ENCODE measurements at regions not wholly inside any gene's neighbourhood (a gene's known extent, or its start where the extent isn't known, plus 50 kb on each side); places are given as distances from the start of the nearest gene placed in this dataset.

DNA sequence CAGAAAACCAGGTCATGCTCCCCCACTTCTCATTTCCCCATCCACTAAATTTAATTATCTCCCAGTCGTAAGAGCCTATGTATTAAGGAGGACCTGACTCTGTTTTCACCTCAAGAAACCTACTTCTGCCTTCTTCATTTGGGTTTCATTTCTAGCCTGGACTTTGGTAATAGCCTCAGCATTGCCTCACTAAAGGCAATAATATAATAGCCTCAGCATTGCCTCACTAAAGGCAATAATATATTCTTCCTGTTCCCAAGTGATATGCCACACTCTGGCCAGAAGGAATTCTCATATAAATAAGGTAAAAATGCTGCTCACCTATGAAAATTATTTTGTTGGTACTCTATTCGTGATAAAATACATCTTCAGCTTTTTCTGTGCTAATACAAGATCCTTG lies 993.9 kb downstream of the EFNB2 start:
- no peak for DNase-seq (ENCODE audit: low read depth, low spot score)

DNA sequence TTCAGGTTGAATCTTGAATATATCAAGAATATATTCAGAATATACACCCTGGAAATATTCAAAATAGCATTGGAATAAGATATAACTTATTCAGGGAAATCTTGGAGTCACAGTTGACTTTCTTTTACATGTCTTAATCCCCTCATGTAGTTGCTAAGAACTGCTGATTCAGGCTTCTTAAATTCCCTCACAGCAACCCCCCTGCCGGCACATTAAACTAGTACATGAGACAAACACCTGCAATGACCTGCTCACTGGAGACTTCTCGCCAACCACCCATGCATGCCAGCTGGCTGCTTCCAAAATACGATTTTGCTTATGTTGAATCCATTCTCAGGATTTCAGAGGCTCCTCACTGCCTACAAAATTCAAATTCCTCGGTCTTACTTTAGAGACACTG lies 997.1 kb downstream of the EFNB2 start:
- no peak for DNase-seq (ENCODE audit: low read depth, low spot score)

DNA sequence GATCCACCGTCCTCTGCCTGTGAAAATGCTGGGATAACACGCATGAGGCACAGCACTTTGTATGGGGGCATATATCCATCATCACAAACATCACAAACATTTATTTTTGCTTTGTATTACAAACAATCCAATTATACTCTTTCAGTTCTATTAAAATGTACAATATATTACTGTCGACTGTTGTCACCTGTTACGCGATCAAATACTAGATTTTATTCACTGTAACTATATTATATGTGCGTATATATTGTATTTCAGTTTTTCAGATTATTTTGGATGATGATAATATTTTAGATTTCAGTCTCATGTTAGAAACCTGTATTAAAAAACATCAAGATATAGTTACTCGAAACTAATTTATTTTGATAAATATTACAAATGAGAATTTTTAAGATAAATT lies 998.3 kb downstream of the EFNB2 start:
- DNase-seq (ENCODE audit: low read depth, low spot score), result no peak

DNA sequence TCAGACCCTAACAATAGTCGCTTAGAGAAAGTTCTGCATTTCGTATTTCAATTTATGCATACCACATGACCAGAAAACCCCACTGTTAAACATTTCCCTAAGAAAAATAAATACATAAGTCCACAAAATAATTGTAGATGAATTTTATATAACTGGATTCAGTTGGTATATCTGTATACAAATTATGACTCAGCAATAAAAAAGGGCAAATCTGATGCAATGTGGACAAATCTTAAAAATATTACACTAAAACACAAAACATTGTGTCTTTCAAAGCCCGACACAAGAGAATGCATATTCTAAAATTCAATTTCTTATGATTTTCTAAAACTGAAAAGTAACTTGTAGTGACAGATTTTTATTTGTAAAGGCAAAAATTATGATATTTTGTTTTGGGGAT lies 1005.0 kb downstream of the EFNB2 start:
- no peak for DNase-seq (ENCODE audit: low read depth, low spot score)

DNA sequence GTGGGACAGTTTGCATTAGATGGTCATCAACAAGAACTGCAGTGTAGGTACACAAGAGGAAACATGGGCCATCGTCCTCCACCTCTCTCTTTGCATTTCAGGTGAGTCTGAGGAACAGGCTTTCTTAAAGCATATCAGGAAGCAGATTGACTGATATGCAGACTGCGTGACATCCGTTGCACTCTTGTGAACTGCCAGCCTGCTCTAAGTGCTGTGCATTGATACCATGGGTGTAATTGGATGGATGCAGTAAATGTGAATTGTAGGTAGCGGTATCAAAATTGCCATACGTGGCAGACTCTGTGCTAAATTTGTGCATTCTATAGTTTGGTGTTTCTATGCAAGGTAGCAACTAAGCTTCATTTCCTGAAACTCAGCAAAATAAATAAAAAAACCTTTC lies 1008.3 kb downstream of the EFNB2 start:
- DNase-seq (ENCODE audit: low read depth, low spot score), result no peak

DNA sequence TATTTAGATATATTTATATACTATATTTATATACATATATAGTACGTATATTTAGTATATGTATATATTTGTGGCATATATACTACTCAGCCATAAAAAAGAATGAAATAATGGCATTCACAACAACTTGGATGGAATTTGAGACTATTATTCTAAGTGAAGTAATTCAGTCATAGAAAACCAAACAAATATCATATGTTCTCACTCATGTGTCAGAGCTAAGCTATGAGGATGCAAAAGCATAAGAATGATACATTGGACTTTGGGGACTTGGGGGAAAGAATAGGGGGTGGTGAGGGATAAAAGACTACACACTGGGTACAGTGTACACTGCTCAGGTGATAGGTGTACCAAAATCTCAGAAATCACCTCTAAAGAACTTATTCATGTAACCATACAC lies 1015.7 kb downstream of the EFNB2 start:
- no peak for DNase-seq (ENCODE audit: low read depth, low spot score)

DNA sequence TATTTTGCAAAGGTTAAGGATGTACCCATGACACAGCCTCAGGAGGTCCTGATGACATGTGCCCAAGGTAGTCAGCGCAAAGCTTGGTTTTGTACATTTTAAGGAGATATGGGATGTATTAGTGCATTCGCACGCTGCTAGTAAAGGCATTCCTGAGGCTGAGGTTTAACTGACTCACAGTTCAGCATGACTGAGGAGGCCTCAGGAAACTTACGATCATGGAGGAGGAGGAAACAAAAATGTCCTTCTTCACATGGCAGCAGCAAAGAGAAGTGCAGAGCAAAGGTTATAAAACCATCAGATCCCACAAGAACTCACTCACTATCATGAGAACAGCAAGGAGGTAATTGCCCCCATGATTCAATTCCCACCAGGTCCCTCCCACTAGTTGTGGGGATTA lies 1017.4 kb downstream of the EFNB2 start:
- DNase-seq (ENCODE audit: low read depth, low spot score), result no peak

DNA sequence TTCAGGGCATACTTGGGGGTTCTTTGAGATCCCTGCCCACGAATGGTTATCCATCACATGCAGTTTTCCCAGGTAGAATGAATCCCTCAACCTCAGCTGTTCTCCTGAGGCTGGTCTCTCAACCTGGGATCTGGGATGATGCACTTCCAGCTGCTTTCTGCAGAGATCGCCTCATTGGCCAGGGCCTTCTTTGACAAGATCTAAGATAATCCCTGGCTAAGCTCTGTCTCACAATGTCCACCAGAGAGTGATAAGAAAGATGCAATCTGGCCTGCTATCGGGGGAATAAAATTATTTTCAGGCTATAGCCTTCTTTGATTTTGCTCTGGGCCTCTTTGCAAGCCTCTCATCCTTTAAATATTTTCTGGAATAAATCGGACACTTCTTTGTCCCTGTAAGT lies 1021.1 kb downstream of the EFNB2 start:
- DNase-seq (ENCODE audit: low read depth, low spot score), result no peak

DNA sequence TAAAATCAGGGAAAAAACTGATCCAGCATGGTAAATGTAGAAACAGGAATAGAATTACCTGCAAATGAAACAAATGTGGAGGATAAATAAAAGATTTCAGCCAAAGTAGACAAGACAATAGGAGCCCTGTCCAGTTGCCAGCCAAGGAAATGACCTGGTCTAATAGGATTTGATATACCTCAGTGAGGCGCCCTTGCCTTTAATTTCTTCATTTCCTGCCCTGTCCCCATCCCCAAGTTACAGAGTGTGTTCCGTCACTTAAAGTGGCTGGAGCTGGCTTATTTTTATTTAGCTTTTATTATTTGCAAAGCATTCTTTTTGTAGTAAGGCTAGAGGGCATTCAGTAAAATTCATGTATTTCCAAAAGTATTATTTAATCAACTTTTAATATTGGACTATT lies 1022.0 kb downstream of the EFNB2 start:
- no peak for DNase-seq (ENCODE audit: low read depth, low spot score)

DNA sequence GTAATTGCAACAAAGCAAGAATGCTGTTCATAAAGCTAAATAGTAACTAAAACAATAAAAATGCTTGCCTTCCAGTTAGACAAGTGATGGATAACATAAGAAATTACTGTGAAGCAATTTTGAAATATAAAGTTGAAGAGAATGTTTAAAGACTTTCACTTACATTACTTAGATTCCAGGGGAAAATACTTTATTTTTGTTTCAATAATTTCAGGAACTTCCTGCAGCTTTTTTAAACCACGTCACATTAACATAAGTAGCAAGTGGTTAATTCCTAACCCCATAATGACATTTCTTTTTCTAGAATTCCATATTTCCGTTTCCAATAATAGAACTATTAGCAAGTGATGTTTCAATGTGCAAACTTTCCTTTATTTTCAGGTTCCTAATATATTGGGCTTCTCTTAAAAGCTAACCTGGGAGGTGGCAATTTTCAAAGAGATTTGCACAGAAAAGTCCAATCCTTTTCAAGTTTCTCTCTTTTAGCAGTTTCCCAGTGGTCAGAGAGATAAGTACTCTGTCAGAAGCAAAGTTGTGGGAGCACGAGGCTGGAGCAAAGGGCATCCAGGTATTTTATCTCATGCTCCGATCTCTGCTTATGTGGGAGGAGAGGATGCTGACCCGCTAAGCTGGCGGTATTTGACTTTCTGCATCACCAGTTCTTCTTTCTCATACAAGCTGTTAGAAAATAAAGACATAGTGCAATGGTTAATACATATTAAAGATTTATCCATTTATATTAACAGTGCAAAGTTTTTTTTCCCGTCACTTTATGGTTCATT lies 1025.3 kb downstream of the EFNB2 start:
- DNase-seq (ENCODE audit: low read depth, low spot score), result peak; percentile 3

DNA sequence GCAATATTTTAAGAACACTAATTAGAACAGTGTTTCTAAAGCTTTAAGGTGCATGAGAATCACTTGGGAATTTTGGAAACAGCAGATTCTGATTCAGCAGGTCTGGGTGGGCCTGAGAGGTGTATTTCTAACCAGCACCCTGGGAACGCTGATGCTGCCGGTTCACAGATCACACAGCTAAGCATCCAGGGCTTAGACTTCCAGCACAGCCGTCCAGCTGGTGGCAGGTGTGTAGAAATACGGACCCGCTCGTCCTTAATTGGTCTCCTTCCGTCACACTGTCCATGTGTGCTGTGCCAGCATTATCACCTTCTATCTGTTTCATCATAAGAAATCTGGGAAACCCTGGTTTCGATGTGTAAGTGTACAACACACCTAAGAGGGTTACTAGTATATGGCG lies 1029.0 kb downstream of the EFNB2 start:
- DNase-seq (ENCODE audit: low read depth, low spot score), result no peak

DNA sequence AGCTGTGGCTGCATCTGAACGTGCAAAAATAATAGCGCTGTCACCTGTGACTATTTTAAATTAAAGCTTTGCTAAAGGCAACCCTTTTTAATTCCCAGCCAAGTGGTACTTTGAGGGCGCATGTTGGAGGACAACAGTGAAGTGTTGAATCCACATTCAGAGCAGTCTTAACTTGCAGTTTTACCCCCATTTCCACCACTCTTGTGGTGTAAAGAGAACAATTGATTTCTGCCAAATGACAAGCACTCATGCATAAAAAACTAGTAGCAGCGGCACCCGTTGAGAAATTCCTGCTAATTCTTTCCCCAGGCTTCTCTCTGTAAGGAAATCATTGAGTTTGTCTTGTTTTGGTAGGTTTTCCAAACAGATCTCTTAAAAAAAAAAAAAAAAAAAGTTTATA lies 1033.3 kb downstream of the EFNB2 start:
- no peak for DNase-seq (ENCODE audit: low read depth, low spot score)

DNA sequence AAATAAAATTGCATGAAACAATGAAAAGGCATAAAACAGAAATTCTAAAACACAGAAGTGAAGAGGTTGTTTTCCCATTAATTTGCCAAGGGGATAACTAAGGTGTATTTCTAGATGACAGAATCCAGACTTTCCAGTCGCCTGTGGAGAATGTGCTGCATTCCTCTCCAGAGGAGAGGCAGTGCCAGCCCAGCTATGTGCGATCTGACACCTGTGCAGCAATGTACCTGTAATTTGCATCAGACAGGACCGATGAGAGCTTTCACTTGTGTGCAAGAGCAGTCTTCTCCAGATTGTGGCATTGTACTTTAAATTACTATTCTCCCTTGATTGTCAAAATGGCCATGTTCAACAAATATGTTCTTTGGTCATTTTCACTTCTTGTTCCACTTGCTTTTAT lies 1037.9 kb downstream of the EFNB2 start:
- DNase-seq (ENCODE audit: low read depth, low spot score), result no peak

DNA sequence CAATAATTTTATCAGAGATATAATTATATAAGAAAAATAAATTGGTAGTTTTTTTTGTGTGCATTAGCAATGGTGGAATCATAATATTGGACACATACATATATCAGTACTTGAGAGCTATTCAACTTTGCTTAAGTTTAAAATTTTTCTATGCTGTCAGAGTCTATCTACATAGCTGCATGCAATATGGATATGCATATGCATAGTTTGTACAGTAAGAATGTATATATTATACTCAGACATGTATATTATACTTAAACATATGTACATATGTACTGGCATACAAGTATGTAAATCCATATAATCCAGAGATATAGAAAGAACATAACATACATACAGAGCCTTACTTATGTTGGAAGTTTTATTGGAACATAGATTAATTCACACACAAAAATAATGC lies 1043.2 kb downstream of the EFNB2 start:
- no peak for DNase-seq (ENCODE audit: low read depth, low spot score)

DNA sequence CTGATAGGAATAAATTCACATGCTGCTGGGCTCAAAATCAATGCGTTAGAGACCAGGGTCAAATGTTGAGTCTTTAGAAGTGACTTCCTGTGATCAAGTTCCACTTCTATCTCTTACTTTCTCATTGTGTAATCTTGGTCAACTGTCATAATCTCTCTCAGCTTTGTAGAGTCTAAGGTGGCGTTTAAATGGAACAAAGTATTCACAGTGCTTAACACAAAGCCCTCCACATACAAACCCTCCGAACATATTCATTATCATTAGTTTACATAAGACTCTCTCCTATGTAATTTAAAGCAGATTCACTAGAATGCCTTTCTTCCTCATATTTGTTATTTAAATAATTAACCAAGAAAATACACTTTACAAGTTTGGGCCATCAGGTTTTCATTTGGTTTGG lies 1044.1 kb downstream of the EFNB2 start:
- no peak for DNase-seq (ENCODE audit: low read depth, low spot score)

DNA sequence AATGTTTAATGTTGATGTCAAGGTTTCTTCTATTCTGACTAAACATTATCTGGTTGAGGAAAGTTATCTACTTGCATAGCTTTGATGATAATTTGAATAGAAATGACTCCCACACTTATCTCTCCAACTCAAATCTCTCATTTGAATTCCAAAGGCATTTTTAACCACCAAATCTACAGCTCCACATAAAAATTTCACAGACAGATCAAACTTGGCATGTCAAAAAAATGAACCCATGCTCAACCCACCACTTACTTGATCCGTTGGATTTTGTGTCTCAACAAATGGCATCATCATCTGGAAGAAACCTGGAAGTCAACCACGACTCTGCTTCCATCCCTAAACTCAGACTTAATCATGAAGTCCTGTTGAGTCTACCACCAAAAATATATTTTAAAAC lies 1050.4 kb downstream of the EFNB2 start:
- no peak for DNase-seq (ENCODE audit: low read depth, low spot score)

DNA sequence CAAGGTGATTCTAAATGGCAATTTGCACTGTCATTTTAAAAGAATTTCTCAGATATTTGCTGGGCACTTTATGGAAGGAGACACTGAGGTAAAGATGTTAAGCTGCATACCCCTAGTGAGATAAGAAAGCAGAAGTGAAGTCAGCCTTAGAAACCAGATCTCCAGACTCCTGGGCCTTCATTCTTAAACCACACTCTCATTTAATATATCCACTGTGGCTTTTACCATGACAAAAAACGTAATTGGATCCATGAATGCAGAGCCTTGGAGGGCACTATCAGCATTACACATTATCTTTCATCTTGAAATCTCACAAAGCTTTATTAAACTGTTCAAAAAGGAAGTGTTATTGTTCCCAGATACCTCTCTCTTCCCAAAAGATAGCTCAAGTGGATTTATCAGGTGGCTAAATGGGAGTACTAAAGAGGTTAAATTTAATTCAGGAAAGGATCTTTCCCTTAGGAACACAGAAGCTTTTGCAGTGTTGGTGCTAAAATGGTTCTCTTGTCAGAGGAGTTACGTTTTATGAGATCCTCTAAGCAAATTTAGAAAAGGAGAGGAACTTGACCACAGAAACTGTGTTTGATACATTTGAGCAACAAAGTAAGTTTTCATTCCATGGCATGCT lies 1060.4 kb downstream of the EFNB2 start:
- peak; percentile 16 for DNase-seq (ENCODE audit: low read depth, low spot score)

DNA sequence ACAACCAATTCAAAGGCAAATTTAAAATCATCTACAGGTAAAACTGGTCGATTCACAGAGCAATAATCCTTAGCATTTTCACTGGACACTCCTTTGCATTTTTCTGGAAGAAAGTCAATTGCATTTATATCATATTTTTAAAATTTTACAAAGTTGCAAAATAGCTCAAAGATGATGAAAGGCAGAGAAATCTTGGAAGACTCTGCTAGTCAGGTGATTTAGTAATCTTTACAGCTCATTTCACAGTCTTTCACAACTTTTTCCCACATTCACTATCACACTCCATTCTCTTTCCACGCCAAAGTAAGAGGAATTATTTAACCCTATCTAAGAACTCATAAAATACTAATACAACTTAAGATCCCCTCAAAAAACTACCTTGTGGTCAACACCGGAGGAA lies 1063.8 kb downstream of the EFNB2 start:
- no peak for DNase-seq (ENCODE audit: low read depth, low spot score)

DNA sequence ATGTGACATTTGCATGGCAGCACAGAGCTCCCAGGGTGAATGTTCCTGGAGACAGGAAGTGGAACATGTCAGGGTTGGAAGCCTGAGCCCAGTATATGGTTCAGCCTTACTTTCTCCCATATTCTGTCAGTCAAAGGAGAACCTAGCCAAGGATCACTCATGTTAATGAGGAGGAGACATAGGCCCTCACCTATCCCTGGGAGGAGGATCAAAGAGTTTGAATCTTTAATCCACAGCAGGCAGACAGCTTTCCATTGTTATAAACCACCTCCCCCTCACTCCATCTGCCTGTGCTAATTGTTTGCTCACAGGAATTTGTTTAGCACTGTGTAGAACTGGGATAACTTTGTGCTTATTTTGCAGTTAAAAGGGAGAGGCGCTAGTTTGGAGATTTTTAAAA lies 1069.1 kb downstream of the EFNB2 start:
- DNase-seq (ENCODE audit: low read depth, low spot score), result peak; percentile 11

DNA sequence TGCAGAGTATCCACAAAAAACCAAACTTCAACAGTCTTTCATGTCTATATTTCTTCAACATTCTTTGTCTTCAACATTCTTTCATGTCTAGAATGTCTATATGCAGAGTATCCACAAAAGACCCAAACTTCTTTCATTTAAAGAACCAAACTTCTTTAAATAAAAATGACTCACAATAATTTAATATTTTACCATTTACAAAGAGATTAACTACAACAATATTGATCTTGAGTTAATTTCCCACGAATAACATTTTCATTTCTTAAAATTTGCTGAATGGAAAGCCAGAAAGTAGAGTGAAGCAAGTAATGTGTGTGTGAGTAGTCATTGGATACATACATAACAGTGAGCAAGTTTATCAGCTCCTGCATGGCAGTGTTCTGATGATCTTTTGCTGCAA lies 1069.7 kb downstream of the EFNB2 start, which contains the start of gene DAOA:
DAOA (plus strand) TSS at position 301 of the 400 bp plus-strand sequence.
- DNase-seq (ENCODE audit: low read depth, low spot score), result no peak

DNA sequence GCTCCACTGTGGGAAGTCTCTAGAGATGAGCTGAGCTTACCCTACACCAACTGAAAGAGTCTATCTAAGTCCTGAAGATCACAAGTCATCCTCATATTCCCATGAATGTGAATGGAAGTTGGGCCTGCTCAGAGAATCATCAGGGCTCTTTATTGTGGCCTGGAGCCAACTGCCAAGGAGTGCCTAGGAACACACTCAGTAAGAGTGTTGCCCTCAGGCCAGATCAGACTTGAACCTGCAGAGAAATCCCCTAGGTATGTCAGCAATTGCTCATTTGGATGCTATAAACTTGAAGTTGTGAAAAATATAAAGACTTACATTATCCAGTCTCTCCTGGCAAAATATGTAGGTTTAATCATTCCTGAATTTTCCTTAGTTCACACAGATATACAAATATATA lies 1070.2 kb downstream of the EFNB2 start:
- DNase-seq (ENCODE audit: low read depth, low spot score), result no peak

DNA sequence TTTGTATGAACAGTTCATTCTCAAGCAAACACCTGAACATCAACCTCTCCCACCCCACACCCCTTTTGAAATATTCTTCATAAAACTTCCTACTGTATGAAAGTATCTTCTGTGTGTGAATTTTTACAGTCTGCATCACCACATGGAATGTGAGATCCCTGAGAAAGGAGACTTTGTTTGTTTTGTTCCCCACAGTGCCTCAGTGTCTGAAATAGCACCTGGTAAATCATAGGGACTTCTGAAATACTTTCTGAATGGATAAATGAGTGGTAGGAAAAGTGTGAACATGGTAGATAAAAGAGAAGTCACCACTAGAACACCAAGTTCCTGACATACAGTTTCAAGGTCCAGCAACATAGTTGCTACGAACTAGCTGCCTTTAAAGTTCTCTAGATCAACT lies 1071.2 kb downstream of the EFNB2 start:
- no peak for DNase-seq (ENCODE audit: low read depth, low spot score)

DNA sequence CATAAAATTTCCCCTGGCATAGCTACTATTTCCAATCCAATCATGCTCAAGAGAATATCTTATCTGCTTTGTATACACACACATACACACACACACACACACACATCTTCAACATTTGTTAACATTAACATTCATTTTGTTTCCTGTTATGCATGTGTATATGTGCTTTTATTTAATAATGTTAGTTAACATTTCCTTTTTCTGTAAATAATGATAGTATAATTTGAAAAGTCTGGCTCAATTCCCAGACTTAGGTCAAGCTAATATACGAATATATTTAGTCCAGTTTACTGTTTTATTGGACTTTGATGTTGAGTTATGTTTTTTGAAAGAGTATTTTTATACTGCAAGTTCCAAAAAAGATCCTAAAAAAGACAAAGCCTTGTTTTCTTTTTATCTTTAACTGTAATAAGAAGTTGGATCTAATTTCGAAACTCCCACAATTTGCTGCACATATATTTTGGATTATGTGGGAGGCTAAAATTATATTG lies 1072.4 kb downstream of the EFNB2 start:
- DNase-seq (ENCODE audit: low read depth, low spot score), result no peak

Measured in ELF-1 (cell line).